Mesendoderm (in vitro differentiated cells): ENCODE measurements at regions not wholly inside any gene's neighbourhood (a gene's known extent, or its start where the extent isn't known, plus 50 kb on each side); places are given as distances from the start of the nearest gene placed in this dataset.

Source experiments
- DNase-seq: peaks from one replicate; pipeline ENCODE4 v3.0.0; 2013
- H2AK5ac ChIP-seq: 2 replicates; pipeline ENCODE4 v1.6.1; 2013; ENCODE audit warnings: low read length, inconsistent platforms
- H2BK120ac ChIP-seq: 2 replicates; pipeline ENCODE4 v1.6.1; 2013; ENCODE audit warnings: low read depth, mild to moderate bottlenecking, low read length, moderate library complexity, mixed read lengths
- H2BK15ac ChIP-seq: replicated peaks from 2 replicates; pipeline ENCODE4 v1.6.1; 2013; ENCODE audit warnings: low read depth, mild to moderate bottlenecking, moderate library complexity
- H2BK5ac ChIP-seq: 2 replicates; pipeline ENCODE4 v1.6.1; 2013; ENCODE audit warnings: low read length, inconsistent platforms
- H3K18ac ChIP-seq: 2 replicates; pipeline ENCODE4 v1.6.1; 2013; ENCODE audit warnings: mild to moderate bottlenecking, low read length, mixed read lengths
- H3K23ac ChIP-seq: one replicate; pipeline ENCODE4 v1.6.1; 2013; ENCODE audit warnings: low read length
- H3K27ac ChIP-seq: 2 replicates; pipeline ENCODE4 v1.5.1; 2013; ENCODE audit warnings: low read depth, mild to moderate bottlenecking, inconsistent platforms, low read length, moderate library complexity
- H3K27me3 ChIP-seq: 2 replicates; pipeline ENCODE4 v1.6.1; 2013; ENCODE audit warnings: low read length, control low read depth, mild to moderate bottlenecking, inconsistent platforms; ENCODE audit not compliant: insufficient read depth, poor library complexity
- H3K36me3 ChIP-seq: 2 replicates; pipeline ENCODE4 v1.6.1; 2013; ENCODE audit warnings: low read length, inconsistent platforms; ENCODE audit not compliant: control insufficient read depth, insufficient read depth
- H3K4ac ChIP-seq: one replicate; pipeline ENCODE4 v1.6.1; 2013; ENCODE audit warnings: low read depth, mild to moderate bottlenecking, low read length, moderate library complexity
- H3K4me1 ChIP-seq: 2 replicates; pipeline ENCODE4 v1.6.1; 2013; ENCODE audit warnings: low read depth, low read length, inconsistent platforms; ENCODE audit not compliant: control insufficient read depth
- H3K4me2 ChIP-seq: 2 replicates; pipeline ENCODE4 v1.6.1; 2013; ENCODE audit warnings: low read length
- H3K4me3 ChIP-seq: 2 replicates; pipeline ENCODE4 v1.5.1; 2013; ENCODE audit warnings: mild to moderate bottlenecking, low read length
- H3K56ac ChIP-seq: one replicate; pipeline ENCODE4 v1.6.1; 2013; ENCODE audit warnings: low read length
- H3K79me1 ChIP-seq: 2 replicates; pipeline ENCODE4 v1.6.1; 2013; ENCODE audit warnings: low read length, inconsistent platforms
- H3K79me2 ChIP-seq: 2 replicates; pipeline ENCODE4 v1.6.1; 2013; ENCODE audit warnings: mild to moderate bottlenecking, low read length; ENCODE audit not compliant: control insufficient read depth, insufficient read depth
- H3K9ac ChIP-seq: 2 replicates; pipeline ENCODE4 v1.6.1; 2013; ENCODE audit warnings: low read length, inconsistent platforms
- H4K5ac ChIP-seq: one replicate; pipeline ENCODE4 v1.6.1; 2013; ENCODE audit warnings: low read length
- H4K8ac ChIP-seq: one replicate; pipeline ENCODE4 v1.6.1; 2013; ENCODE audit warnings: low read depth, mild to moderate bottlenecking, control low read depth, low read length, moderate library complexity
- WGBS: extraction: QIAGEN DNeasy Blood & Tissue Kit; methylation state at CpG from one replicate; pipeline ENCODE4 v1.1.7; 2013; ENCODE audit warnings: low lambda C conversion rate, missing lambda C conversion rate; ENCODE audit not compliant: insufficient coverage; ENCODE audit errors: extremely low coverage; 5-methylcytosine and 5-hydroxymethylcytosine counted together

DNA sequence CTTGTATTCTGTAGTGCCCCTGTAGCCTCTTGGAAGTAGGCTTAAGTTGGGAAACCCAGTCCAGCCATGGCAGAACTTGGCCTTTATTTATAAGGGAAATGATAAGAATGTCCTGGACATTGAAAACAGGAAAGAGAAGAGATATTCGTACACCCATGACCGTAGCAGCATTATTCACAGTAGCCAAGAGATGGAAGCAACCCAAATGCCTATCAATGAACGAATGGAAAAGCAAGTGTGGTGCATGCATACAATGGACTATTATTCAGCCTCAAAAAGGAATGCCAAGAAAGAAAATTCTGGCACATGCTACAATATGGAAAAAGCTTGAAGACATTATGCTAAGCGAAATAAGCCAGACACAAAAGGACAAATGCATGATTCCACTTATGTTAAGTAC, 315.3 kb downstream of the CXCL12 start:
- H3K18ac ChIP-seq: no peak overlapping the region
- H3K9ac ChIP-seq: no peak overlapping the region
- H3K79me1 ChIP-seq: no peaks in the 10 kb centered on the region
- no peaks in the 10 kb centered on the region for H3K79me2 ChIP-seq
- no peaks in the 10 kb centered on the region for H3K36me3 ChIP-seq
- H4K5ac ChIP-seq: no peak overlapping the region
- H3K4me1 ChIP-seq: no peaks in the 10 kb centered on the region
- H3K4me3 ChIP-seq: no peak overlapping the region
- H3K27ac ChIP-seq: no peak overlapping the region
- H2BK120ac ChIP-seq: no peak overlapping the region
- no peak overlapping the region for H2AK5ac ChIP-seq
- no peak for DNase-seq
- no peak overlapping the region for H4K8ac ChIP-seq
- H3K4me2 ChIP-seq: no peak overlapping the region
- H2BK5ac ChIP-seq: no peak overlapping the region
- no peak overlapping the region for H3K4ac ChIP-seq
- H3K56ac ChIP-seq: no peak overlapping the region
- H2BK15ac ChIP-seq: no peak overlapping the region
- no peak overlapping the region for H3K23ac ChIP-seq
- H3K27me3 ChIP-seq: no peaks in the 10 kb centered on the region
- WGBS: no CpG with 5 or more reads among the region's 4 CpGs

DNA sequence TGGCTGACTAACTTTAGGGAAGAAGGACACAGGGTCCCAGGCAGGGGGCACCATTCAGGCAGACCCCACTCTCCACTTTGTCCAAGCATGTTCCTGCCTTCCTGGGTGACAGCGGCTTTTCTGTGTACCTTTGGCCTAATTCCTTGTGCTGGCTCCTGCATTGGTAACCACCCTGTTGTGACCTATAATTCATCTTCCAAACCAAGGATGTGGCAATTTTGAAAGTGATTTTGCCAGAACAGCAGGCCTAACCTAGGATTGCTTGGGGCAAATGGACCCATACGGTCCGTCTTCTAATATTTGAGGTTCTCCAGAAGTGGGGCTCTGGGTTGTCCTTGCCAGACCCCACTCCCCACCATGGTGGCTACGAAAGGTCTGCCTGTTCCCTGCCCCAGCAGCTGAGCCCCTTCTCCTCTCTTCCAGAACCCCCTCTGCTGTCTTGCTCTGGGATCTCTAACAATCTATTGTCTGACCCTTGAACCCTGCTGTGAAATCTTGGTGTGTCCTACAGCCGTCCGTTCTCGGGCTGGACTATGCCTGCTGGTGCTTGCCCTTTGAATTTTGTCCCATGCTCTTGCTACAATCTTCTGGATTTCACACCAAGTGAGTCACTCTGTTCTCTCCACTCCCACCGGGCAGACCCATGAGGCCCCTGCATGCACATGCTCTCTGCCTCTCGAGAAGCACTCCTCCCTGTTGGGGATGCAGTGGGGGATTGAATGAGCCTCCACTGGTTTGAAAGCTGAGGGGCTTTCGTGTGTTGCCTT, 316.0 kb downstream of the CXCL12 start:
- Histone ChIP-seq H3K79me2 (no peaks in the 10 kb centered on the region), H2BK15ac (no peak overlapping the region), H3K4ac (no peak overlapping the region), H2AK5ac (no peak overlapping the region), H2BK120ac (no peak overlapping the region), H3K18ac (no peak overlapping the region), H4K5ac (no peak overlapping the region), H3K4me1 (no peaks in the 10 kb centered on the region), H3K27me3 (no peaks in the 10 kb centered on the region), H3K36me3 (no peaks in the 10 kb centered on the region), H3K27ac (no peak overlapping the region), H3K23ac (no peak overlapping the region), H2BK5ac (no peak overlapping the region), H4K8ac (no peak overlapping the region), H3K4me3 (no peak overlapping the region), H3K56ac (no peak overlapping the region), H3K9ac (no peak overlapping the region), H3K79me1 (no peaks in the 10 kb centered on the region), H3K4me2 (no peak overlapping the region)
- WGBS: no CpG with 5 or more reads among the region's 10 CpGs
- no peak for DNase-seq

GRCh38 chr10:44067432-44067831, 317.5 kb downstream of the CXCL12 start:
- no peak overlapping the region for H4K5ac ChIP-seq
- no peaks in the 10 kb centered on the region for H3K27me3 ChIP-seq
- no peak overlapping the region for H2BK120ac ChIP-seq
- H2AK5ac ChIP-seq: no peak overlapping the region
- H3K79me2 ChIP-seq: no peaks in the 10 kb centered on the region
- no CpG with 5 or more reads among the region's 2 CpGs for WGBS
- H4K8ac ChIP-seq: no peak overlapping the region
- H3K4me3 ChIP-seq: no peak overlapping the region
- DNase-seq: no peak
- no peak overlapping the region for H3K18ac ChIP-seq
- H3K4me2 ChIP-seq: no peak overlapping the region
- no peaks in the 10 kb centered on the region for H3K4me1 ChIP-seq
- H3K4ac ChIP-seq: no peak overlapping the region
- no peaks in the 10 kb centered on the region for H3K36me3 ChIP-seq
- H3K9ac ChIP-seq: no peak overlapping the region
- H3K23ac ChIP-seq: no peak overlapping the region
- H3K27ac ChIP-seq: no peak overlapping the region
- H3K79me1 ChIP-seq: no peaks in the 10 kb centered on the region
- H2BK5ac ChIP-seq: no peak overlapping the region
- H2BK15ac ChIP-seq: no peak overlapping the region
- no peak overlapping the region for H3K56ac ChIP-seq

DNA sequence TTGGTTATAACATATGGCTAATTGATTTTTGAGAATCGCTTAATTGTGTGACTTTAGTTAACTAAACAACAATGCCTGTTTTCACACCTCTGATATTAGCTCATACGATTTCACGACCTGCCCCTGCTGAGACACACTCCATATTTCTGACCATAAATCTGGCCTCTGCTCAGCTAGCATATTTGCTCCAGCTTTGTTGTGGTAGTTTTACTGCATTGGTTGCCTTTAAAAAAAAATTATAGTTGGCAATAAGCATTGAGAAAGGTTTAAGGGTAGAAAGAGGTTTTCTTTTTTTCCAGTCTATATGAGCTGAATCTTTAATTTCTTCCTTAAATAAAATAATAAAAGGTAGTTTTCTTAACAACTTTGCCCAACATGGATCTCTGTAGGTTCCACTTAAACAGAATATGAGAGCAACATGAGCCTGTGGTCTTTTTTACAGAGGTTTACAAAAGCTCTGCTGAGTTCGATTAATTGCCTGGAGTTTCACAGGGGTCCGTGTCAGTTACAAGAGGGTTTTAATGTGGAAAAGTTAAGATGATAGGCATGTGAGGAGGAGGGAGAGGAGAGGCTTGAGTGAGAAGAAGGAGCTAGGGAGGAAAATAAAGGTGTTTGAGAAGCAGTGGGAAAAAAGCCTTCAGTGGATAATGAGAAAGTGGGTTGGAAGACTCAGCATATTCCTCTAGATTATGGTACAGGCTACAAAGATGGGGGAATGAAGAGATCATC, 318.2 kb downstream of the CXCL12 start:
- H3K36me3 ChIP-seq: no peaks in the 10 kb centered on the region
- WGBS: no CpG with 5 or more reads among the region's 5 CpGs
- no peak for DNase-seq
- no peaks in the 10 kb centered on the region for H3K27me3 ChIP-seq
- H4K8ac ChIP-seq: no peak overlapping the region
- H2BK15ac ChIP-seq: no peak overlapping the region
- no peak overlapping the region for H3K4me2 ChIP-seq
- H3K4me1 ChIP-seq: no peaks in the 10 kb centered on the region
- no peak overlapping the region for H3K4me3 ChIP-seq
- H2BK120ac ChIP-seq: no peak overlapping the region
- no peak overlapping the region for H4K5ac ChIP-seq
- no peak overlapping the region for H3K9ac ChIP-seq
- no peak overlapping the region for H2BK5ac ChIP-seq
- no peak overlapping the region for H3K4ac ChIP-seq
- H3K79me1 ChIP-seq: no peaks in the 10 kb centered on the region
- no peak overlapping the region for H3K18ac ChIP-seq
- H3K23ac ChIP-seq: no peak overlapping the region
- no peaks in the 10 kb centered on the region for H3K79me2 ChIP-seq
- H3K27ac ChIP-seq: no peak overlapping the region
- no peak overlapping the region for H2AK5ac ChIP-seq
- no peak overlapping the region for H3K56ac ChIP-seq

- no peak for DNase-seq
- no peak overlapping the region for H3K23ac ChIP-seq
- no CpG with 5 or more reads among the region's 9 CpGs for WGBS
- H4K8ac ChIP-seq: no peak overlapping the region
- no peak overlapping the region for H4K5ac ChIP-seq
- H3K36me3 ChIP-seq: no peaks in the 10 kb centered on the region
- no peak overlapping the region for H3K4ac ChIP-seq
- no peak overlapping the region for H3K18ac ChIP-seq
- H3K4me3 ChIP-seq: no peak overlapping the region
- no peak overlapping the region for H2BK120ac ChIP-seq
- no peak overlapping the region for H3K9ac ChIP-seq
- no peak overlapping the region for H3K4me2 ChIP-seq
- H2BK5ac ChIP-seq: no peak overlapping the region
- no peaks in the 10 kb centered on the region for H3K79me1 ChIP-seq
- no peaks in the 10 kb centered on the region for H3K79me2 ChIP-seq
- no peaks in the 10 kb centered on the region for H3K27me3 ChIP-seq
- H3K4me1 ChIP-seq: no peaks in the 10 kb centered on the region
- no peak overlapping the region for H3K56ac ChIP-seq
- no peak overlapping the region for H2BK15ac ChIP-seq
- H3K27ac ChIP-seq: no peak overlapping the region
- no peak overlapping the region for H2AK5ac ChIP-seq
These were observed 318.9 kb downstream of the CXCL12 start for GRCh38 chr10:44065788-44066526.
